ENCODE measurements at regions not wholly inside any gene's neighbourhood (a gene's known extent, or its start where the extent isn't known, plus 50 kb on each side); places are given as distances from the start of the nearest gene placed in this dataset.

GRCh38 chr5:147963948-147964693 is 57.8 kb upstream of the C5orf46 start:
- no peak for DNase-seq

GRCh38 chr5:147963436-147963835 is 57.1 kb upstream of the C5orf46 start:
- no peak for DNase-seq

GRCh38 chr5:147961208-147961749 is 54.9 kb upstream of the C5orf46 start:
- no peak for DNase-seq

DNA sequence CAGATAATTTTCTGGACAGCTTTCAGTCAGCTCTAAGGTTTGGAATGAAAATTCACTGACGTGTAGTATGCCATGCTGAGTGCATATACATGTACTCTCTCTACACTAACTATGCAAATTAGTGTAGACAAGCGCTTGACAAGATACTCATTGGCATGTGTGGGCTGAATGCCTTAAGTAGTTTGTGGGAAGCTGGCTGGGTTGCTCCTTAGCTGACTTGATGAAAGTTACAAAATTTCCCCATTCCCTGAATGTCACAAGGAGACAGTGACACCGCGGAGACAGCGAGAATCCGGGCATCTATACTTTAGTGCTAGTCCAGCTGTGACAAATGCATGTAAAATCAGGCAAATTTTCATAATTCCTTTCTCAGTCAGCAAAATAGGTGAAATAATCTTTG is 51.6 kb upstream of the C5orf46 start:
- no peak for DNase-seq

GRCh38 chr5:147956842-147957223 is 50.5 kb upstream of the C5orf46 start:
- no peak for DNase-seq

DNA sequence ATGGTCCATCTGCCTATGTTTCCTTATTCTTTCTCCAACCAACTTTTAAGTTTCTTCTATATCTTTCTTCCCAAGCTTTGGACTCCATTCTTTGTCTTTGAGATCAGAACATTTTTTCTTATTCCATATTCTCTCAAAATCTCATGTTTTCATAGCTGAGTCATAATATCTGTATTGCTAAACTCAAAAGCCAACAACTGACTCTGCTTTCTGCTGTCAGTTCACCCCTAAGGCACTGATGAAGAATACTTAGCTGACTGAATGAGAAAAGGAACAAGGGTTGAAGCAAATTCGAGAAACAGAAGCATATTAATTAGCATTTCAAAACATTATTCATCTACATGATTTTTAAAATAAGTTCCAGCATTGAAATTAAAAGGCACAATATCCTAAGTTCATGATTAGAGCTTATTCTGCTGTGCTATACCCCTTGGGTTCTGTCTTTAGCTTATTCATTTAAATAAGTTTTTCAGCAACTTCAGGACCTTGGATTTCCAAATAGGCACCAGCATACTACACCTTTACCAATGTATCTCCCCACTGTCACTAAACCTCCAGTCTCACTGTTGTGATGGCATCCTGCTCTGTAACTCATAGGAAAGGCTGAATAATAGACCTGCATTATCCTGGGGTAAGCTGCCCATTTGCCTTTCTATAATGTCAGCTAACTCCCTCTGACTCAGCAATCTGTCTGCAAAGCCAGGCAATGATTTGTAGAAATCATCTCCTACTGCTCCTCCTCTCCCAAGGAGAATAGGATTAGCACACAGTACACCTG is 49.9 kb upstream of the C5orf46 start:
- no peak for DNase-seq
